C4-2B (cell line): ENCODE measurements at regions not wholly inside any gene's neighbourhood (a gene's known extent, or its start where the extent isn't known, plus 50 kb on each side); places are given as distances from the start of the nearest gene placed in this dataset.

ENCODE experiments used
- CTCF ChIP-seq: fragments of 450-650 bp; conservative IDR thresholded peaks from 2 replicates; pipeline ENCODE4 v1.5.1; 2017; ENCODE audit warnings: mild to moderate bottlenecking
- ZFX ChIP-seq: fragments of 450-650 bp; IDR thresholded peaks from 2 replicates; pipeline ENCODE4 v1.6.1; 2017

DNA sequence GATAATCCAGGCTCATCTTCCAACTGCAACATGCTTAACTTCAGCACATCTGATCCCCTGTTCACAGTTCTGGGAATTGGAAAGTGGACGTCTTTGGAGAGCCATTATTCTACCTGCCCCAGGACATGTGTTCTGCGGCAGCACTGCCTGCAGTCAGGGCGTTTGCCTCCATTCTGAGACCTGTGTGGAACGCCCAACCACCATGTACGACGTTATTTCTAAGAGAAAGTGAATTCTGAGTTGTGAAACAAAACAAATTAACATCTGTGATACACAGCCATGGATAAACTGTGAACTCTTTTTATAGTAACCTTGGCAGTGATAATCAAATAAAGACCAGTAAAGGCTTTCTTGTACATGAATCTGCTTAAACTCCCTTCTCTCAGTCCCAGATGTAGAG, 195.8 kb downstream of the AASDH start:
- no peak for TF ChIP-seq CTCF
- TF ChIP-seq ZFX, result no peak
